BLaER1 (cell line): ENCODE measurements at regions not wholly inside any gene's neighbourhood (a gene's known extent, or its start where the extent isn't known, plus 50 kb on each side); places are given as distances from the start of the nearest gene placed in this dataset.
"Not testable (repeated sequence)": the region's sequence is repeated elsewhere in the genome, so short reads cannot be mapped to it uniquely, and the experiment has no call there.

Experiments used
- H3K27ac ChIP-seq: shearing (Covaris generic); formaldehyde crosslinking; 2 replicates; pipeline ENCODE4 v1.8.1; 2022
- H3K27me3 ChIP-seq: shearing (Covaris generic); formaldehyde crosslinking; 2 replicates; pipeline ENCODE4 v1.8.1; 2022
- H3K36me3 ChIP-seq: shearing (Covaris generic); formaldehyde crosslinking; 2 replicates; pipeline ENCODE4 v1.8.1; 2022
- H3K4me1 ChIP-seq: shearing (Covaris generic); formaldehyde crosslinking; 2 replicates; pipeline ENCODE4 v1.8.1; 2022
- H3K4me2 ChIP-seq: shearing (Covaris generic); formaldehyde crosslinking; 2 replicates; pipeline ENCODE4 v1.8.1; 2022
- H3K4me3 ChIP-seq: shearing (Covaris generic); formaldehyde crosslinking; 2 replicates; pipeline ENCODE4 v1.8.1; 2022
- H3K9ac ChIP-seq: shearing (Covaris generic); formaldehyde crosslinking; 2 replicates; pipeline ENCODE4 v1.8.1; 2022
- H3K9me3 ChIP-seq: shearing (Covaris generic); formaldehyde crosslinking; 2 replicates; pipeline ENCODE4 v1.8.1; 2022
- H4K20me1 ChIP-seq: shearing (Covaris generic); formaldehyde crosslinking; 2 replicates; pipeline ENCODE4 v1.8.1; 2022
- Cebpa-rat ChIP-seq: shearing (Covaris generic); IDR thresholded peaks from 2 replicates; pipeline ENCODE4 v1.8.1; 2022

GRCh38 chr1:148379697-148380096, 103.4 kb downstream of the PPIAL4G start:
- Histone ChIP-seq H3K27ac (no peak overlapping the region), H3K9me3 (0 out of 2 replicates have a peak, but pooled peaks cover 11% of the 10 kb centered on the region), H3K4me2 (peak overlapping the region; percentile 17; the same call in 1 of the 2 replicates), H4K20me1 (no peaks in the 10 kb centered on the region), H3K36me3 (no peaks in the 10 kb centered on the region), H3K4me3 (no peak overlapping the region), H3K9ac (no peak overlapping the region), H3K27me3 (no peaks in the 10 kb centered on the region), H3K4me1 (peaks cover 13% of the 10 kb centered on the region; the same call in 1 of the 2 replicates)
- no peak for TF ChIP-seq Cebpa-rat

- Histone ChIP-seq H3K27ac (no peak overlapping the region), H3K27me3 (no peaks in the 10 kb centered on the region), H3K4me1 (peaks cover 13% of the 10 kb centered on the region; the same call in 1 of the 2 replicates), H3K36me3 (no peaks in the 10 kb centered on the region), H3K4me3 (no peak overlapping the region), H4K20me1 (no peaks in the 10 kb centered on the region), H3K9ac (no peak overlapping the region), H3K9me3 (0 out of 2 replicates have a peak, but pooled peaks cover 5% of the 10 kb centered on the region), H3K4me2 (peak overlapping the region; percentile 17; the same call in 1 of the 2 replicates)
- no peak for TF ChIP-seq Cebpa-rat
These were observed 104.0 kb downstream of the PPIAL4G start for GRCh38 chr1:148379170-148379500.

- H3K4me1 ChIP-seq, H3K4me3 ChIP-seq, H3K4me2 ChIP-seq, H4K20me1 ChIP-seq, H3K9ac ChIP-seq, H3K36me3 ChIP-seq, H3K9me3 ChIP-seq, H3K27ac ChIP-seq, H3K27me3 ChIP-seq: not testable (repeated sequence)
These were observed 105.1 kb downstream of the PPIAL4G start for GRCh38 chr1:148377992-148378391.

- not testable (repeated sequence) for H3K27me3 ChIP-seq, H3K4me3 ChIP-seq, H4K20me1 ChIP-seq, H3K9ac ChIP-seq, H3K4me2 ChIP-seq, H3K27ac ChIP-seq, H3K36me3 ChIP-seq, H3K9me3 ChIP-seq, H3K4me1 ChIP-seq
These were observed 106.1 kb downstream of the PPIAL4G start for GRCh38 chr1:148377045-148377444.

GRCh38 chr1:148374101-148374500, 109.0 kb downstream of the PPIAL4G start:
- no peaks in the 10 kb centered on the region for H3K36me3 ChIP-seq

GRCh38 chr1:148373192-148373925, 109.7 kb downstream of the PPIAL4G start:
- no peak overlapping the region for H3K9ac ChIP-seq
- no peaks in the 10 kb centered on the region for H3K9me3 ChIP-seq
- H3K4me1 ChIP-seq: no peaks in the 10 kb centered on the region
- no peaks in the 10 kb centered on the region for H4K20me1 ChIP-seq
- H3K27me3 ChIP-seq: no peaks in the 10 kb centered on the region
- H3K4me3 ChIP-seq: no peak overlapping the region
- no peak overlapping the region for H3K27ac ChIP-seq
- no peak overlapping the region for H3K4me2 ChIP-seq
- no peak for TF ChIP-seq Cebpa-rat
- no peaks in the 10 kb centered on the region for H3K36me3 ChIP-seq

More at GRCh38 chr1:148374101-148374500, 109.0 kb downstream of the PPIAL4G start:
- Histone ChIP-seq H3K9ac (no peak overlapping the region), H4K20me1 (no peaks in the 10 kb centered on the region), H3K4me2 (no peak overlapping the region), H3K9me3 (no peaks in the 10 kb centered on the region), H3K27ac (no peak overlapping the region), H3K4me3 (no peak overlapping the region), H3K4me1 (no peaks in the 10 kb centered on the region), H3K27me3 (no peaks in the 10 kb centered on the region)
- TF ChIP-seq Cebpa-rat: no peak

GRCh38 chr1:148372731-148373130, 110.4 kb downstream of the PPIAL4G start:
- TF ChIP-seq Cebpa-rat: no peak
- Histone ChIP-seq H3K36me3 (no peaks in the 10 kb centered on the region), H3K27me3 (no peaks in the 10 kb centered on the region), H3K27ac (no peak overlapping the region), H3K9ac (no peak overlapping the region), H3K9me3 (no peaks in the 10 kb centered on the region), H3K4me1 (no peaks in the 10 kb centered on the region), H3K4me3 (no peak overlapping the region), H3K4me2 (no peak overlapping the region), H4K20me1 (no peaks in the 10 kb centered on the region)

GRCh38 chr1:148372051-148372726, 110.9 kb downstream of the PPIAL4G start:
- not testable (repeated sequence) for H3K27ac ChIP-seq, H3K9ac ChIP-seq, H3K4me3 ChIP-seq, H4K20me1 ChIP-seq, H3K9me3 ChIP-seq, H3K4me1 ChIP-seq, H3K27me3 ChIP-seq, H3K4me2 ChIP-seq, H3K36me3 ChIP-seq

- H3K27ac ChIP-seq, H3K9me3 ChIP-seq, H3K36me3 ChIP-seq, H3K27me3 ChIP-seq, H3K4me1 ChIP-seq, H3K9ac ChIP-seq, H3K4me3 ChIP-seq, H3K4me2 ChIP-seq, H4K20me1 ChIP-seq: not testable (repeated sequence)
These were observed 111.5 kb downstream of the PPIAL4G start for GRCh38 chr1:148371551-148371994.

- not testable (repeated sequence) for H3K36me3 ChIP-seq, H3K9ac ChIP-seq, H3K4me2 ChIP-seq, H3K27me3 ChIP-seq, H3K9me3 ChIP-seq, H3K4me1 ChIP-seq, H4K20me1 ChIP-seq, H3K4me3 ChIP-seq, H3K27ac ChIP-seq
These were observed 112.4 kb downstream of the PPIAL4G start for GRCh38 chr1:148370661-148371060.

GRCh38 chr1:148367596-148367995, 115.5 kb downstream of the PPIAL4G start:
- H3K27me3 ChIP-seq: no peaks in the 10 kb centered on the region
- H3K4me3 ChIP-seq: no peak overlapping the region
- H3K36me3 ChIP-seq: no peaks in the 10 kb centered on the region
- H3K9ac ChIP-seq: no peak overlapping the region
- H3K4me1 ChIP-seq: no peaks in the 10 kb centered on the region
- H3K27ac ChIP-seq: no peak overlapping the region
- no peaks in the 10 kb centered on the region for H3K9me3 ChIP-seq
- H4K20me1 ChIP-seq: no peaks in the 10 kb centered on the region
- TF ChIP-seq Cebpa-rat: no peak
- H3K4me2 ChIP-seq: no peak overlapping the region

GRCh38 chr1:148366136-148366753, 116.9 kb downstream of the PPIAL4G start:
- not testable (repeated sequence) for H3K27me3 ChIP-seq, H3K9ac ChIP-seq, H3K36me3 ChIP-seq, H3K4me3 ChIP-seq, H3K4me2 ChIP-seq, H3K4me1 ChIP-seq, H3K27ac ChIP-seq, H4K20me1 ChIP-seq, H3K9me3 ChIP-seq

- H3K4me3 ChIP-seq, H3K36me3 ChIP-seq, H3K27me3 ChIP-seq, H3K9me3 ChIP-seq, H4K20me1 ChIP-seq, H3K9ac ChIP-seq, H3K27ac ChIP-seq, H3K4me1 ChIP-seq, H3K4me2 ChIP-seq: not testable (repeated sequence)
These were observed 118.0 kb downstream of the PPIAL4G start for GRCh38 chr1:148365151-148365550.

GRCh38 chr1:148363979-148364378, 119.1 kb downstream of the PPIAL4G start:
- H4K20me1 ChIP-seq, H3K36me3 ChIP-seq, H3K9ac ChIP-seq, H3K27ac ChIP-seq, H3K4me1 ChIP-seq, H3K4me2 ChIP-seq, H3K27me3 ChIP-seq, H3K9me3 ChIP-seq, H3K4me3 ChIP-seq: not testable (repeated sequence)
